PC-3 (cell line): ENCODE measurements at regions not wholly inside any gene's neighbourhood (a gene's known extent, or its start where the extent isn't known, plus 50 kb on each side); places are given as distances from the start of the nearest gene placed in this dataset.

ENCODE experiments used
- CTCF ChIP-seq: fragments of 300-600 bp; sonication (generic); conservative IDR thresholded peaks from 2 replicates; pipeline ENCODE4 v1.5.1; 2017; ENCODE audit warnings: antibody characterized with exemption, low read depth, mild to moderate bottlenecking, low read length
- EZH2 ChIP-seq: fragments of 300-600 bp; sonication (generic); IDR thresholded peaks from one replicate; pipeline ENCODE4 v1.6.1; 2017; ENCODE audit warnings: antibody characterized with exemption, mild to moderate bottlenecking, low read length; ENCODE audit not compliant: unreplicated experiment

DNA sequence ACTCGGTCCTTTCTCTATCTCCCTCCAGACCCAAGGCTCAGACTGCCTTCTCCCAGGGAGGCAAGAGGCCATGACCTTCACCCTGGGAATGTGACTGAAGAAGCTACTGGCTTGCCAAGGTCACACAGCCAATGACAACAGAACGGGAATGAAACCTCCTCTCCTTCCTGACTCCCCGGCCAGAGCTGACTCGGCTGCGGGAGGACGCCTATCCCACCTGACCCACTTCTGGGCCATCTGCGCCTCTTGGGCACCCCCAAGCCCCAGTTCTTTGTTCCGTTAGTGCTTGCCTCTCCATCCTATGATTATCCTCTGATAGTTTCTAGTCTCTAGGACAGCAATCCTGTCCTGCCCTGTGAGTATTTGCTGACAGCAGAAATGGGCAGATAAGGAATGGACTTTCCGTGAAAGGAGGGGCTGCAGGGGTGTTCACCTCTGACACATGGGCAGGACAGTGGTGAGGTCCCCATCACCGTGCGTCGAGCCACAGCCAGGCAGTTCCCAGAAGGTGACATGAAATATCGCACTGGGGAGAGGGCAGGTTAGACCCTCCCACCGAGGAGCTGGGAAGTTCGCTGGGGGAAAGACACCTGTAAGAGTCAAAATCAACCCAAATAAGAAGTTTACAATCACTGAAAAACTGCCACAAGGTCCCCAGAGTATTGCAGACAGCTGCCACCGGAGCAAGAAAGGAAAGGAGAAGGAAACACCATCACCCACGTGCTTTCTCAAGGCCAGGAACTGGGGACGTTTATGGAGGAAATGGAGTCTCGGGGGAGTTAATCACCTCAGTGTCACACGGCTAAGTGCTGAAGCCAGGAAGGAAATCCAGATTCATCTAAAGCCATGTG is 63.0 kb downstream of the INSIG1 start:
- TF ChIP-seq CTCF (no peak), EZH2 (no peak)
